Kidney glomerular epithelial cell (primary cell): ENCODE measurements at regions not wholly inside any gene's neighbourhood (a gene's known extent, or its start where the extent isn't known, plus 50 kb on each side); places are given as distances from the start of the nearest gene placed in this dataset.

Source experiments
- DNase-seq: peaks from one replicate; lab custom pipeline; 2025; lab: John Stamatoyannopoulos, UW

DNA sequence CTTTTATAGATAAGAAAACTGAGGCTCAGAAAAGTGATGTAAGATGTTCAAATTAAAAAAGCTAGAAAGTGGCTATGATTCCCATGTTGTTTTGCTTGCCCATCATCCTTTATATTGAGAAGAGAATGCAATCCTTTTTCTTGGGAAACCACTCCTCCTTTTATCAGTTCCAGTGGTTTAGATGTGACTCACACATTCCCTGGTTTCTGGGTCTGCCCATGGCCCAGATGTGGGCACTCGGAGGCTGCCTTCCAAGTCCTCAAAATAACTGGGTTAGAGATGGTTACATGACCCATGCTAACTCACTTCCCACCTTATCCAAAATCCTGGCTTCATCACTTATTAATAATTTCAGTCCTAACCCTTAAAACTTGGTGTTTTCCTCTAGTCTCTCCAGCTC, 550.0 kb downstream of the MDFIC start:
- DNase-seq: no peak

DNA sequence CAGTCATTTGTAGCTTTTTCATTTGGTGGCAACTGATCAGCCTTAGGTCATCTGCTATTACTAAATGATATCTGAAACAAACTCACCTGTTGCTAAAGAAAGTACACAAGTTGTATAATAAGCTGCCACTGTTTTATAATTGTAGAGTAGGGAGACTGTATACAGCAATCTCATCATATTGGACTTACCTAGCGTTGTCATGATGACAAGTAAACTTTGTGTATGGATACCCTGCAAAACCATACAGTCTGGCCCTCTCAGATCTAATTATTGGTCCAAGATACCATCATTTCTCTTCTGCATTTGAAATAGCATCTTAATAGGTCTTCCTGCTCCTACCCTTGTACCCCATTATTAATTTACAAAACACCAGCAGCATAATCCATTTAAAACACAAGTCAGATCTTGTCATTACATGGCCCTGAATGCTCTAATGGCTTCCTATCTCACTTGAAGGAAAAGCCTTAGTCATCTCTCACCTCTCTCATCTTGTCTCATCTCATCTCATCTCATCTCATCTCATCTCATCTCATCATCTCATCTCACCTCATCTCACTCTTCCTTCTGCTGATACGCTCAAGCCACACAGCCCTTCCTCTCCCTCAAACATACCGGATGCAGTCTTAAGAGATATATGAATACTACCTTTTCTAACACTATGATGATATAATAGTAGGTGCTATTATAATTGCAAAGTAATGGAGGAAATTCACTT, 540.6 kb downstream of the MDFIC start:
- DNase-seq: no peak

DNA sequence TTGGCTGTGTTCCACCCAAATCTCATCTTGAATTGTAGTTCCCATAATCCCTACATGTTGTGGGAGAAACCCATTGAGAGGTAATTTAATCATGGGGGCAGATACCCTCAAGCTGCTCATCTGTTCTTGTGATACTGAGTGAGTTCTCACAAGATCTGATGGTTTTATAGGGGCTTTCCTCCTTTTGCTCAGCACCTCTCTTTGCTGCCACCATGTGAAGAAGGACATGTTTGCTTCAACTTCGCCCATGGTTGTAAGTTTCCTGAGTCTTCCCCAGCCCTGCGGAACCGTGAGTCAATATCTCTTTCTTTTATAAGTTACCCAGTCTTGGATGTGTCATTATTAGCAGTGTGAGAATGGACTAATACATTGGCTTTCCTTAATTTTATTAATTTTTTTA, 527.8 kb downstream of the MDFIC start:
- DNase-seq: no peak

DNA sequence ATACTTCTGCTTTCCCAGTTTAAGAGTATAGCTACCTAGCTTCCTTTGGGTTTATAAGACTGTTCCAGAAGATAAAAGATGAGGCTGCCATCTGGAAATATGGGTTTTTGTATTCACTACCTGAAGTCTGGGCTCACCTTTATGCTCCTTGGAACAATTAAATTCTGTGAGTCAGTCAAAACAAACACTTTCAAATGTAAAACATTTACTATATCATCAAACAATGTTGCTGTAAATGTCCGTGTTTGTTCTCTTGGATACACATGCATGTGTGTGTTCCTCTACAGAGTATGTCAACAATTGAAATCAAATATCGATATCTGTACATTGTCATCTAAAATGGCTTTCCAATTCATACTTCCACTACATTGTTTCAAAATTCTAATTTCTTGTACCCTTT, 525.6 kb downstream of the MDFIC start:
- no peak for DNase-seq

DNA sequence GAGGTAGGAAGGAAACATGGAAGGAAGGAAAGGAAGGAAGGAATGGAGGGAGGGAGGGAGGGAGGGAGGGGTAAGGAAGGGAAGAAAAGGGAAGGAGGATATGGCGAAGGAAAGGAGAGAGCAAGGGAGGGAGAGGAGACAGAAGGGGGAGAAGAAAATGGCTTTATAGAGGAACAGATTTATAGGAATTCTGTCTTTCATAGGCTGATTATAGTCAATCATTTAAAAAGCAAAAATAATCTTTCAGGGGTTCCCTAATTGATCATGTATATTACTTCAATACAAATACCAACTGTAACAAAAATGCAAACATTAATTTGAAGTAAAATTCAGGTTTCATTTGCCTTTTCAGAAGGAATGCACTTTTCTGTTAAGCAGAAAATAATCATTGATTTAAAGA, 519.1 kb downstream of the MDFIC start:
- no peak for DNase-seq

DNA sequence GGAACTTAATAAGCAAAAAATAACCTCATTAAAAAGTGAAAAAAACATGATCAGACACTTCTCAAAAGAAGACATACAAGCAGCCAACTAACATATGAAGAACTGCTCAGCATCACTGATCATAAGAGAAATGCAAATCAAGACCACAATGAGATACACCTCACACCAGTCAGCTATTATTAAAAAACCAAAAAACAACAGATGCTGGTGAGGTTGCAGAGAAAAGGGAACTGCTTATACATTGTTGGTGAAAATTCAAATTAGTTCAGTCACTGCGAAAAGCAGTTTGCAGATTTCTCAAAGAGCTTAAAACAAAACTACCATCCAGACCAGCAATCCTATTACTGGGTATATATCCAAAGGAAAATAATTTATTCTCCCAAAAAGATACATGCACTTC, 513.3 kb downstream of the MDFIC start:
- DNase-seq: no peak

DNA sequence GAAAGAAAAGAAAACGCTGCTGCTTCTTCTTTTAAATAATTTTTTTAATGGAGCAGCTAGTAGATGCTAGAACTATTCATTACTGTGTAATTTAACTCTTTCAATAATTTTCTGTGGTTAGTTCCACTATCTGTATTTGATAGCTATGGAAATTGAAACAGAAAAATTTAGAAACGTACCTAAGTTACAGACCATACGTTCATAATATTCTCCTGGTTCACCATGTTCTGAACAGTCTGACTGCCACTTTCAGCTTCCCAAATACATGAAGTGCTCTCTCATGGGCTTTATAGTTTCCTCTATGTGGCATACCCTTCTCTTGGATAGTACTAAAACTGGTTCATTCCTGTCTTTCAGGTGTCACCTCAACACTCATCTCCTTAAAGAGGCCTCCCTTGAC, 508.0 kb downstream of the MDFIC start:
- DNase-seq: no peak

DNA sequence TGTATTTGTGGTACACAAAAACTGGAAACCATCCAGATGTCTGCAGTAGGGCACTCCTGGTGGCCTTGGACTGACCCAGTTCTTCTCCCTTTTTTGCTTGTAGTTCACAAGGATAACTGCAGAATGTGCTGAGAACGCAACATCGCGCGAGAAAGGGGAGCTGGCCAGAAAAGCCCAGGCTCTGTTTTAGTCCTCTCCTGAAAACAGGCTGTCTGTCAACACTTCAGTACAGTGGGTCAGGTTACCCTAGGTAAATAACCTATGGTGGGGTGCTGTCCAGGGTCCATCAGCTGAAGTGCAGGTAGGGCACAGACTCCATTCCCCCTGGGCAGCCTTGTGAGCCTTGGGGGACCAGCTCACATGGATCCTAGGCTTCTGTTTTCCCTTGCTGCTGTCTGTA, 495.8 kb downstream of the MDFIC start:
- DNase-seq: no peak

DNA sequence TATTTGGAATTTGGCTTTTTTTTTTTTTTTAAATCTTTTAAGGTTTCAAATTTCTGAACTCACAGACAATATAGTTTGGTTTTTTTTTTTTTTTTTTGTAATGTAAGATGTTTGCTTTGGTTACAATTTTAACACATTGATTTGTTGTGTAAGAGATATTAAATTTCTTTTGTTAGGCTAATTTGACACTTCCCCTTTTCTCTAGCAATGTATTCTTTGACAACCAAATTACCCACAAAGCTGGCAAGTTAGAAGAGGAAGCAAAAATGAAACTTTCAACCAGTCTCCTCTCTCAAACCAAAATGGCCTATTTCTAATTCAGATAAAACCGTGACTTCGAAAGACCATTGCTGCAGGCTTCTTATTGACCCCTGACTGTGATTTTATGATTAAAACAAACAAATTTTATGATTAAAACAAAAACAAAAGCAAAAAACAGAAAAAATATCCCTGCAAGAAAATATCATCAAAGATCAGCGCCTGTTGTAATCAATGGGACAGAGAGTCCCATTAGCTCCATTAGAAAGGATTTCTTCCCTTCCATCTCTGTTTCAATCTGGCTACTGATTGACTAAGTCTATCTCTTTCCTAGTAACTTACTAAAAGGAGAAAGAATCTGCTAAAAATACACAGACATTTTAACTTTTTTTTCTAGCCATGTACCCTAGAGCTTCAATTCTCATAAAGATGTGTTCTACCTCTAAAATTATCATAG, 489.2 kb downstream of the MDFIC start:
- DNase-seq: no peak

DNA sequence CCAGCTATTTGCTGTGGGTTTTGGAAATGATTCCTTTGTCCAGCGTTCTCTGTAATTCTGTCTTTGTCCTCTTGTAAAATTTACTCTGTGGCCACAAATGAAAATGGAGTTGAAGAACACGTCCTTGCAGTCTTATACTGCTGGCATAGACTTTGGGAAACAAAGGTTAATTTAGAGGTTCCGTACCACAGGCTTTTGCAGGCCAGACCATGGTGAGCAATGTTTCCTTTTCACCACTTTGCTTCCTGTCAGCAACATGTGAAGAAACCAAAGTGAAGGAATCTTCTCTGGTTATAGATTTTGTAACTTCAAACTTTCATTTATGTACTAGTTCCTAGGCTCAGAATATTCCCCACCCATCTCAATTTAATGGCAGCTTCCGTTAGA, 488.5 kb downstream of the MDFIC start:
- DNase-seq: no peak

DNA sequence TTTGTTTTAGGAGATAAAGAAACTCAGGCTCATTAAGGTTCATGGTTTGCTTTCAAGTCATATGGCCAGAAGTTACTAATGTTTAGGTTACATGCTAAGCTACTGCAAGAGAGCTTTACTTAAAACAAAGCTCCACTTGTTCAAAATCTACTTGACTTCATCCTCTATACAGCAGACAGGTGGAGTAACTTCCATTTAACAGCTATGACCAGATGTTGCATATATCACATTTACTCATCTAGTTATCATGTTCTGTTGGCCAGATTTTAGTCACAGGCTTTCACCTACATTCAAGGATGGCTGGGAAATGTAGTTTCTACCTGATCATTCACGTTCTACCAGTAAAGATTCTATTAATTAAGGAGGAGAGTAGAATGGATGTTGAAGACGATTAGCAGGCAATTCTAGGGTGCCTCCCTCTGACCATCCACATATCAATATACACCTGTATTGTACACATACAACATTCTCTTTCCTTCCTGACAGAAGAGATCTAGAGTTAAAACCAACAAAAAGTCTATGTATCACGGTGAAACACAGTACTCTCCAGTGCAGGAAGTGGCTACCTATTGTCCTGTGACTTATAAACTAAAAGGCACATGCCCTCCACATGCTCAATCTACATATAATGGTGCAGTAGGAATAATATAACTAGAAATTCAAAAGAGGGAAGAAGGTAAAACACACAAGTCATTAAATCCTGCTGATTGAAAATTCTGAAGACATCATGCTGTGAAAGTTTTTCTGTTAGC, 488.0 kb downstream of the MDFIC start:
- DNase-seq: no peak

DNA sequence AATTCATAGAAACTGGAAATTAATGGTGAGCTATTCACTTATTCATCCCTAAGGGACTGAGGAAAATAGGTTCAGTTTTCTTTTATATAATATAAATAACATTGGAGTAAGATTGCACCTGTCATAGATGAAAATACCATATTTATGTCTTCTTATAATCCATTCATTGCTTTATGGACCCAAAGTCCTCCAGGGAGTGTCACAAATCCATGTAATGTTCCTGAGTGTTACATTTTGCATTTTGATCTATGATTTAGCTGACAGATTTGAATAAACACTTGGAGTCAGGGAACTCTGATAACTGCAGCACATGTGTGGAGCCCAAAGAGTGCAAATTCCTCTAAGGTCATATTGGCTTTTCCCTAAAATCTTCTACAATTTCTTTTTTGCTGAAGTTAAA, 484.3 kb downstream of the MDFIC start:
- DNase-seq: no peak

DNA sequence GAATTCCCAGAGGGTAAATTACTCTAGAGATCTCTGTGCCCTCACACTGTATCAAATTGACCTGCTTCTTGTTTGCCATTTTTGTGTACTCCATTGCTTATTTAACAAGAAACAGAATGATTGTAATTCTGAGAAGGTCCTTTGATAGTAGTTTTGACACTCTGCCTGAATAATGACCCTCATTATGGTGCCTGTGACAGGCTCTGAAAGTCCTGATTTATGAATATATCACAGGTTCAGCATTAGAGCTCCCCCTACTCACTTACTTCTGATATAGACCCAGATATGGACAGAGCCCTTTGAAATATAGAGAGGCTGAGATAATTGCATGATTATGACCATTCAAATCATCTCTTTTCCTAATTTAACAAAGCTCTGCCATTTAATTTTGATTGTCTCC, 465.2 kb downstream of the MDFIC start:
- DNase-seq: no peak

DNA sequence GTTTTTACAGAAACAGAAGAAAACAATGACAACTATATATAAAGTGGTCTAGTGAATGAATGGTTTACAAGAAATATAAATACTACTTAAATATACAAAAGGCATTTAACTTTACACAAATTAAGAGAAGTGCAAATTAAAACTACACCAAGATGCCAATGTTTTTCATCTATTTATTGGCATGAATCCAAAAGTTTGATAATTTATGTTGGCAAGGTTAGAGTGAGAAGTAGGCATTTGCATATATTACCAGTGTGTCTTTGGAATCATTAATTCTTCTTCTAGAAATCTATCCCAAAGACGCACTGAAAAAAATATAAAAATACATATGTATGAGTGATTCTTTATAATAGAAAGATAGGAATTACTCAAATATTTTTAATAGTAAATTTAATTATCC, 457.4 kb downstream of the MDFIC start:
- no peak for DNase-seq

DNA sequence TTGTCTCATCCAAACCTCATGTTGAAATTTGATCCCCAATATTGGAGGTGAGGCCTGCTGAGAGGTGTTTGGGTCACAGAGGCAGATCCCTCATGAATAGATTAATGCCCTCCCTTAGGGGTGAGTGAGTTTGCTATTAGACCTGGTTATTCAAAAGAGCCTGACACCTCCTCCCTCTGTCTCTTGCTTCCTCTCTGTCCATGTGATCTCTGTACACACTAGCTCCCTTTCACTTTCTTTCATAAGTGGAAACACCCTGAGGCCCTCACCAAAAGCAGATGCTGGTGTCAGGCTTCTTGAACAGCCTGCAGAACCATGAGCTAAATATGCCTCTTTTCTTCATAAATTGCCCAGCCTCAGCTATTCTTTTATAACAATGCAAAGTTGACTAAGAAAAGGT, 447.1 kb downstream of the MDFIC start:
- DNase-seq: no peak

DNA sequence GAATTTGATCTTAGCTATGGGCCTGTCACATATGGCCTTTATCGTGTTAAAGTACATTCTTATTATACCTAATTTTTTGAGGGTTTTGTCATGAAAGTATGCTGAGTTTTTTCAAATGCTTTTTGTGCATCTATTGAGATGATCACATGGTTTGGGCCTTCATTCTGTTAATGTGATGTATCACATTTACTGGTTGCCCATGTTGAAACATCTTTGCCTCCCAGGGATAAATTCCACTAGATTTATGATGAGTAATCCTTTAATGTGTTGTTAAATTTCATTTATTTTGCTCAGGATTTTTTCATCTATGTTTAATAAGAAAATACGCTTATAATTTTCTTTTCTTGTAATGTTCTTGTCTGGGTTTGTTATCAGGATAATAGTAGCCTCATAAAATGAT, 442.0 kb downstream of the MDFIC start:
- DNase-seq: no peak

DNA sequence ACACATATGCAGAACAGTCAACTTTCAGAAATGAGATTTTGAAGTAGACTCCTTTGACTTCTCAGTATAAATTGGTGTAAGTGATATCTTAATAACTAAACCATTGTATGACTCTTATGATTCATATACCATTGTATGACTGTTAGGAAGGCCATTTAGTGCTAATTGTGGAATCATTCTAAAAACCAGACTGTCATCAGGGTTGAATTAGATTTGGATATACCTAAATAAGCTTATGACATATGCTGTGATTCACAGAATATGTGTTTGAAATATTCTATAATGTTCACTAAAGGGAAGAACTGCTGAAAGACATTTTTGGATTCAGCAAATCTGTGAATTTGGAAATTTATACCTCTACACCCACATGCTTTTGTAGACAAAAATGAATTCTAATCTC, 438.1 kb downstream of the MDFIC start:
- DNase-seq: no peak

DNA sequence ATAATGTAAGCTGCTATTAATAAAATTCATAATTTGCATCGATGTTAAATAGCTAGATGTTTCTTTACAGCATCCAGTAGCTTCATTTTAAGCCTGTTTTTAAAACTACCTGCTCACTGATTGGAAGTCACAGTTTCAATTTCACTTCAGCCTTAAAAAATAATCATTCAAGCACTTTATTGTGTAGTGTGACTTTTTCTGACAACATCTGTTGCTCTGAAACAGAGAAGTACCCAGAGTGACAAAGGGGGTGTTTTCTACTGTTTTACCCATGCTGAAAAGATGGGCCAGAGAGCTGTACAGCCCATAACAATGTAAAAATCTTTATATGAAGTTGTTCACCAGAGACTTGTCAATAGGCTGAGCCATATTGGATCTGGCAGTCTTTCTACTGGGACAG, 437.2 kb downstream of the MDFIC start:
- no peak for DNase-seq

DNA sequence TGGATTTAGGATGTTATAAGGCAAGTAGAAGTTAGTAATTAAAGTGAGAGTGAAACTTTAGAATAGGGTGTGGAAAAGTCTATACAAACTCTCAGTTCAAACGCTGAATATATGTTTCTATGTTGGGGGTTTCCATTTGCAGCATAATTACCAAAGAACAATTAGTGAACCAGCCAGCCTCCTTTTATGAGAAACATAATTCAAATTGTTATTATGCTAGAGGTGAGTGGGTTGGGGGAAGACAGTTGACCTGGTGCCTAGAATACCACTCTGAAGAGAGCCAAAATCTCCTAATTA, 435.8 kb downstream of the MDFIC start:
- DNase-seq: no peak

DNA sequence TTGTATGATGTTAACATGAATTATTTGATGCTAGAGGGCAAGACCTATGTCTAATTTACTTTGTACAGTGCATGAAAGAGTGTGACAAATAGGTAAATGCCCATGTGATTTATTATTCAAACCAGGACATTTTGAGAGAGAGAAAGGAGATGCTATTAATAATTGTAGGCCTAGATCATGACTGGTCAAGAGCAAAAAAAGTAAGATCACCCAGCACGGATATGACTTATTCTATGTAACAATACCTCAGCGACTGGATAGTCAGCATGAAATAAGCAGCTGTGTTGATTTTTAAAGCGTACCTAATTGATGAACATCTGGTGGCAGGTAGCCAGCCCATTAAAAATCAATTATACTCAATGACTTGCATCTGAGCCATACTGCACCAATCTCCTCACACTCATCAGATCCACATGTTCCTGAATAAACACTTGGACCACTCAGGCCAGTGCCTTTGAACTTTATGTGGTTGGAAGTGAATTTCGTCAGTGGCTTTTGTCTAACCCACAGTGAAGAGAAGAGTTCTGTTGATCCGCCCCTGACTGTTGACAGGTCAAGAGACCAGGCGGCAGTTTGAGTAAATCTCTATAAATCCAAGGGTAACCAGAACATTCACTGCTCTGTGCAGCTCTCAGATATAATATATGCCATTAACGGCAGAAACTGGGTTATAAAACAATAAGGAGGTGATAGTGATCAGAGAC, 435.3 kb downstream of the MDFIC start:
- no peak for DNase-seq

DNA sequence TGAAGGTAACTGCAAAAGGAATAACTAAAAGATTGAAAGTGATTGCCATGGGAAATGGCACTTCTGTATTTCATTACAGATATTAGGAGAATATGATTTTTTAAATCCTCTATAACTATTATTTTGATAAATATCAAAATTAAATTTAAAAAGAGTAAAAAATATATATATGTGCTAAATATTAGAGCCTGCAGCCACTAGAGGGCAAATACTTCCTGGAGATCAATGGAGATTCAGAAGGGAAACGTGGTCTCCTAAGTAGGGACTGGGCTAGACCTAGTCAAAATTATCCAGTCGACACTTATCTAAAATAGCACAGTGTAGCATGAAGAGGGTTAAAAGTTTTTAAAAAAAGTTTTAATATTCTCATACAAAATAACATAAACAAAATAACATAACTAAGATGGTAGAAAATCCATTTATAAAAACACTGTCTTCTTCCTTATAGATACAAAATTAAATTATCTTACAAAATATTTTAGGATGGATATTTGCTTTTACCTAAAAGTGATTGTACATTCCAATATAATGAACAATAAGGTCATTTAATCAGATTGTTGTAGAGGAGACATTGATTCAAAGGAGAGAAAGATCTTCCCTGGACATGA, 434.3 kb downstream of the MDFIC start:
- DNase-seq: peak; percentile 11

DNA sequence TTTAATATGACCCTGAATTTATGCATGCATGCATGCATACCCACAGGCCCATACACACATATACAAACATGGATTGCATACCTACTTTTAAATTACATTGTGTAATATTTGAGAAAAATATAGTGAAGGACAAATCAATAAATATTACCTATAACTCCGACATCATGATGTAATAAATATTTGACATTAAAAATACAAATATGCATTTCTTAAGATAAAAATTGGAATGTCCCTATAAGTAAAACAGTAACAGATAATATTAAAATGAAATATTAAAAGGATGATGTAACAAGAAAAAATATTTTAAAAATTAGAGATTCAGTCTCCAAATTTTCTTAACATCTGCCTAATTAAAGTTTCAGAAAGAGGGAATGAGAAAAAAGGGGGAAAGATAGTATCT, 433.0 kb downstream of the MDFIC start:
- no peak for DNase-seq

DNA sequence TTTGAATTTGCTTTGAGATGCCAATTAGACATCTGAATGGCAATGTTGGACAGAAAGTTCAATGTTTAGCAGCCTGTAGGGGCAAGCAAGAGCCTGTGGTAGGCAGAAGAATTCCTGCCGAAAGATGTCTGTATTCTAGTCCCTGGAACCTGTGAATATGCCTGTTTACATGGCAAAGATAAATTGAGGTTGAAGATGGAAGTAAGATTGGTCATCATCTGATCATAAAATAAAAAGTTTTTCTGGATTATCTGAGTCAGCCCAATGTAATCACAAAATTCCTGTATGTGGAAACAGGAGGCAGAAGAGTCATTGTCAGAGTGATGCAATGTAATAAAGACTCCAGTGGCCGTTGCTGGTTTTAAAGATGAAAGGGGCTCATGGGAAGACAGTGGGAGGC, 430.5 kb downstream of the MDFIC start:
- peak; percentile 4 for DNase-seq
